Neural cell (in vitro differentiated cells): ENCODE measurements at regions not wholly inside any gene's neighbourhood (a gene's known extent, or its start where the extent isn't known, plus 50 kb on each side); places are given as distances from the start of the nearest gene placed in this dataset.
"Not testable (repeated sequence)": the region's sequence is repeated elsewhere in the genome, so short reads cannot be mapped to it uniquely, and the experiment has no call there.

Experiments used
- H2AFZ ChIP-seq: fragments of 200-600, 300-800 bp; sonication (generic), shearing (Covaris generic); 2 replicates; pipeline ENCODE4 v1.6.0; 2014; ENCODE audit warnings: low read depth, mild to moderate bottlenecking, antibody characterized with exemption, low read length, moderate library complexity
- H3F3A ChIP-seq: fragments of 200-600 bp; shearing (Covaris generic); 2 replicates; pipeline ENCODE4 v1.6.1; 2016; ENCODE audit warnings: mild to moderate bottlenecking, moderate library complexity, mixed read lengths, antibody characterized with exemption, low read length; ENCODE audit not compliant: insufficient read depth, poor library complexity, severe bottlenecking
- H3K27ac ChIP-seq: fragments of 200-600, 300-800 bp; sonication (generic), shearing (Covaris generic); 2 replicates; pipeline ENCODE4 v1.5.1; 2014; ENCODE audit warnings: mild to moderate bottlenecking, low read length, moderate library complexity
- H3K27me3 ChIP-seq: fragments of 300-800, 200-600 bp; sonication (generic), shearing (Covaris generic); 2 replicates; pipeline ENCODE4 v1.6.0; 2014; ENCODE audit warnings: mild to moderate bottlenecking, low read depth, low read length, moderate library complexity; ENCODE audit not compliant: insufficient read depth
- H3K36me3 ChIP-seq: fragments of 300-800, 200-600 bp; sonication (generic), shearing (Covaris generic); 2 replicates; pipeline ENCODE4 v1.5.1; 2014; ENCODE audit warnings: mild to moderate bottlenecking, antibody characterized with exemption, low read length, moderate library complexity; ENCODE audit not compliant: insufficient read depth
- H3K4me2 ChIP-seq: fragments of 300-800, 200-600 bp; sonication (generic), shearing (Covaris generic); 2 replicates; pipeline ENCODE4 v1.6.0; 2014; ENCODE audit warnings: mild to moderate bottlenecking, low read length
- H3K4me3 ChIP-seq: fragments of 300-800, 200-600 bp; sonication (generic), shearing (Covaris generic); 2 replicates; pipeline ENCODE4 v1.5.1; 2014; ENCODE audit warnings: mild to moderate bottlenecking, low read length, moderate library complexity
- H3K79me2 ChIP-seq: fragments of 200-600 bp; shearing (Covaris generic); replicated peaks from 2 replicates; pipeline ENCODE4 v1.6.0; 2014; ENCODE audit warnings: mild to moderate bottlenecking, low read length, moderate library complexity; ENCODE audit not compliant: insufficient read depth
- H3K9ac ChIP-seq: fragments of 300-800, 200-600 bp; sonication (generic), shearing (Covaris generic); 2 replicates; pipeline ENCODE4 v1.6.1; 2016; ENCODE audit warnings: mild to moderate bottlenecking, low read length, mixed read lengths
- H3K9me2 ChIP-seq: fragments of 200-600 bp; shearing (Covaris generic); 2 replicates; pipeline ENCODE4 v1.6.1; 2016; ENCODE audit warnings: mild to moderate bottlenecking, low read length, mixed read lengths; ENCODE audit not compliant: insufficient read depth
- H3K9me3 ChIP-seq: fragments of 200-600, 300-800 bp; sonication (generic), shearing (Covaris generic); 2 replicates; pipeline ENCODE4 v1.6.1; 2016; ENCODE audit warnings: mild to moderate bottlenecking, mixed run types, low read length, moderate library complexity, mixed read lengths
- H4K20me1 ChIP-seq: fragments of 200-600 bp; shearing (Covaris generic); 2 replicates; pipeline ENCODE4 v1.6.1; 2016; ENCODE audit warnings: mild to moderate bottlenecking, mixed run types; ENCODE audit not compliant: insufficient read depth
- EP300 ChIP-seq: fragments of 450-650 bp; conservative IDR thresholded peaks from 2 replicates; pipeline ENCODE4 v1.6.1; 2014; ENCODE audit warnings: antibody characterized with exemption, mild to moderate bottlenecking, moderate library complexity; ENCODE audit not compliant: poor library complexity, severe bottlenecking
- EZH2 ChIP-seq: fragments of 200-600, 300-800 bp; shearing (Covaris generic), sonication (generic); IDR thresholded peaks from 2 replicates; pipeline ENCODE4 v1.6.1; 2014; ENCODE audit warnings: antibody characterized with exemption, low read length, borderline replicate concordance, mild to moderate bottlenecking; ENCODE audit not compliant: insufficient read depth, poor library complexity, severe bottlenecking
- MXI1 ChIP-seq: fragments of 450-650 bp; conservative IDR thresholded peaks from 2 replicates; pipeline ENCODE4 v1.6.1; 2014; ENCODE audit warnings: antibody characterized with exemption, mild to moderate bottlenecking; ENCODE audit not compliant: poor library complexity, severe bottlenecking
- POLR2AphosphoS5 ChIP-seq: IDR thresholded peaks from 2 replicates; pipeline ENCODE4 v1.6.1; 2012
- RAD21 ChIP-seq: fragments of 450-650 bp; conservative IDR thresholded peaks from 2 replicates; pipeline ENCODE4 v1.6.1; 2014; ENCODE audit warnings: antibody characterized with exemption, mild to moderate bottlenecking, moderate library complexity
- SMC3 ChIP-seq: fragments of 450-650 bp; conservative IDR thresholded peaks from 2 replicates; pipeline ENCODE4 v1.6.1; 2014; ENCODE audit warnings: antibody characterized with exemption, mild to moderate bottlenecking, moderate library complexity; ENCODE audit not compliant: poor library complexity
- TAF1 ChIP-seq: IDR thresholded peaks from 2 replicates; pipeline ENCODE4 v1.6.1; 2012; ENCODE audit warnings: low read depth
- TF ChIP-seq, protein P1 (sequence below): fragments of 450-650 bp; IDR thresholded peaks from 2 replicates; pipeline ENCODE4 v1.5.1; 2014; ENCODE audit warnings: antibody characterized with exemption, mild to moderate bottlenecking, moderate library complexity; ENCODE audit not compliant: poor library complexity, severe bottlenecking
- TF ChIP-seq, protein P2 (sequence below): IDR thresholded peaks from 2 replicates; pipeline ENCODE4 v1.6.1; 2012; ENCODE audit warnings: borderline replicate concordance

DNA sequence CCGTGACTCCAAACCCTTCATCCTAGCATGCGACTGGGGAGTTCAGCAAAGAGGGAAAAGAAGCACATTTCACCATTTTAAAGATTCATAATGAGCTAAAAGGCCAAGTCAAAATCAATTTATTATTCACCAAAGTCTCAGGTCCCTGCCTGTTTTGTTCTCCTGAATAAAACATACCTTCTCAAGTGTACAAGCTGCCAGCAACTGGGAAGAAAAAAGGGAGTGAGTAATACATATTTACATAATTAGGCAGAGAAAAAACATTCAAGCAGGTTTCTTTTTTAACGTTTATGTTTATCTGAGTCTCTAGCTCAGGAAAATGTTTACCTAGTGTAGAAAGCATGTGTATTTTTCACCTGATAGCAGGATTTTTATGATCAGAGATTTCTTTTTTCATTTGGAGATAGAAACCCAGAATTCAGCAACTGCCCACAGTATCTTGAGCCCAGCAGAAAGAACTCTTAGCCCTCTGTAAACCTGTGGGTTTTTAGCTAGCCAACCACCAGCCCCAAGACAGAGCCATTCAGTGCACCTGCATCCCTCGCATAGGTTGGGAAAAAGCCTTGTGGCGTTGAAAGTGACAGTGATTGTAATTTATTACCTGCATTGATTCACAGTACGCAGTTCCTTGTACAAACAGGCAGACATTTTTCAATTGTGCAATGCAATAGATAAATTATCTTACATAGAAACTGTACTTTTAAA is 117.9 kb upstream of the GRIA1 start:
- Histone ChIP-seq H3K79me2 (no peaks in the 10 kb centered on the region), H3K9ac (peak overlapping the region; percentile 17), H4K20me1 (no peaks in the 10 kb centered on the region), H3K4me3 (no peak overlapping the region), H2AFZ (no peak overlapping the region), H3K9me2 (no peaks in the 10 kb centered on the region), H3K36me3 (no peaks in the 10 kb centered on the region), H3F3A (no peaks in the 10 kb centered on the region), H3K9me3 (no peaks in the 10 kb centered on the region), H3K27me3 (no peaks in the 10 kb centered on the region), H3K4me2 (no peak overlapping the region), H3K27ac (peak overlapping the region; percentile 12)
- TF ChIP-seq, protein P1, sequence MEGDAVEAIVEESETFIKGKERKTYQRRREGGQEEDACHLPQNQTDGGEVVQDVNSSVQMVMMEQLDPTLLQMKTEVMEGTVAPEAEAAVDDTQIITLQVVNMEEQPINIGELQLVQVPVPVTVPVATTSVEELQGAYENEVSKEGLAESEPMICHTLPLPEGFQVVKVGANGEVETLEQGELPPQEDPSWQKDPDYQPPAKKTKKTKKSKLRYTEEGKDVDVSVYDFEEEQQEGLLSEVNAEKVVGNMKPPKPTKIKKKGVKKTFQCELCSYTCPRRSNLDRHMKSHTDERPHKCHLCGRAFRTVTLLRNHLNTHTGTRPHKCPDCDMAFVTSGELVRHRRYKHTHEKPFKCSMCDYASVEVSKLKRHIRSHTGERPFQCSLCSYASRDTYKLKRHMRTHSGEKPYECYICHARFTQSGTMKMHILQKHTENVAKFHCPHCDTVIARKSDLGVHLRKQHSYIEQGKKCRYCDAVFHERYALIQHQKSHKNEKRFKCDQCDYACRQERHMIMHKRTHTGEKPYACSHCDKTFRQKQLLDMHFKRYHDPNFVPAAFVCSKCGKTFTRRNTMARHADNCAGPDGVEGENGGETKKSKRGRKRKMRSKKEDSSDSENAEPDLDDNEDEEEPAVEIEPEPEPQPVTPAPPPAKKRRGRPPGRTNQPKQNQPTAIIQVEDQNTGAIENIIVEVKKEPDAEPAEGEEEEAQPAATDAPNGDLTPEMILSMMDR: no peak
- TF ChIP-seq POLR2AphosphoS5 (no peak), MXI1 (no peak), EP300 (no peak), RAD21 (no peak), TAF1 (no peak), EZH2 (no peak), SMC3 (no peak)
- TF ChIP-seq, protein P2, sequence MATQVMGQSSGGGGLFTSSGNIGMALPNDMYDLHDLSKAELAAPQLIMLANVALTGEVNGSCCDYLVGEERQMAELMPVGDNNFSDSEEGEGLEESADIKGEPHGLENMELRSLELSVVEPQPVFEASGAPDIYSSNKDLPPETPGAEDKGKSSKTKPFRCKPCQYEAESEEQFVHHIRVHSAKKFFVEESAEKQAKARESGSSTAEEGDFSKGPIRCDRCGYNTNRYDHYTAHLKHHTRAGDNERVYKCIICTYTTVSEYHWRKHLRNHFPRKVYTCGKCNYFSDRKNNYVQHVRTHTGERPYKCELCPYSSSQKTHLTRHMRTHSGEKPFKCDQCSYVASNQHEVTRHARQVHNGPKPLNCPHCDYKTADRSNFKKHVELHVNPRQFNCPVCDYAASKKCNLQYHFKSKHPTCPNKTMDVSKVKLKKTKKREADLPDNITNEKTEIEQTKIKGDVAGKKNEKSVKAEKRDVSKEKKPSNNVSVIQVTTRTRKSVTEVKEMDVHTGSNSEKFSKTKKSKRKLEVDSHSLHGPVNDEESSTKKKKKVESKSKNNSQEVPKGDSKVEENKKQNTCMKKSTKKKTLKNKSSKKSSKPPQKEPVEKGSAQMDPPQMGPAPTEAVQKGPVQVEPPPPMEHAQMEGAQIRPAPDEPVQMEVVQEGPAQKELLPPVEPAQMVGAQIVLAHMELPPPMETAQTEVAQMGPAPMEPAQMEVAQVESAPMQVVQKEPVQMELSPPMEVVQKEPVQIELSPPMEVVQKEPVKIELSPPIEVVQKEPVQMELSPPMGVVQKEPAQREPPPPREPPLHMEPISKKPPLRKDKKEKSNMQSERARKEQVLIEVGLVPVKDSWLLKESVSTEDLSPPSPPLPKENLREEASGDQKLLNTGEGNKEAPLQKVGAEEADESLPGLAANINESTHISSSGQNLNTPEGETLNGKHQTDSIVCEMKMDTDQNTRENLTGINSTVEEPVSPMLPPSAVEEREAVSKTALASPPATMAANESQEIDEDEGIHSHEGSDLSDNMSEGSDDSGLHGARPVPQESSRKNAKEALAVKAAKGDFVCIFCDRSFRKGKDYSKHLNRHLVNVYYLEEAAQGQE: no peak

DNA sequence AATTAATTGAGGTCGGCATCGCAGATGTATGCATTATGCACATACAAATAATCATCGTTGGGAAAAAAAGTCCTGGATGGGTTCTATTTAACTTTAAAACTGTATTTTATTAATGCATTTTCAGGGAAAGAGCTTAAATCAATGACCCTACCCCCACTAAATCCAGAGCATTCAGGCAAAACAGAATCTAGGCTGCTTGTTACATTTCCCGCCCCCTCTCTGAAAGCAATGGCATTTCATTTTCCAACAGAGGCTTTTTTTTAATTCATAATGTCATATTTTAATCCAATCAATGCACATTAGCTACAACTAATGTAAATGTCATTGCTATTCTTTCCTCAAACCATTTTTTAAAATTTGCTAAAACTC is 117.4 kb upstream of the GRIA1 start:
- H3K36me3 ChIP-seq: no peaks in the 10 kb centered on the region
- no peaks in the 10 kb centered on the region for H3K79me2 ChIP-seq
- TF ChIP-seq SMC3 (no peak), EZH2 (no peak)
- TF ChIP-seq, protein P1: no peak
- H3K4me2 ChIP-seq: no peak overlapping the region
- H3K27me3 ChIP-seq: no peaks in the 10 kb centered on the region
- no peaks in the 10 kb centered on the region for H3F3A ChIP-seq
- H3K4me3 ChIP-seq: no peak overlapping the region
- H3K9me3 ChIP-seq: no peaks in the 10 kb centered on the region
- no peaks in the 10 kb centered on the region for H3K9me2 ChIP-seq
- peak overlapping the region; percentile 12 for H3K27ac ChIP-seq
- no peak overlapping the region for H2AFZ ChIP-seq
- peak overlapping the region; percentile 17 for H3K9ac ChIP-seq
- H4K20me1 ChIP-seq: no peaks in the 10 kb centered on the region

DNA sequence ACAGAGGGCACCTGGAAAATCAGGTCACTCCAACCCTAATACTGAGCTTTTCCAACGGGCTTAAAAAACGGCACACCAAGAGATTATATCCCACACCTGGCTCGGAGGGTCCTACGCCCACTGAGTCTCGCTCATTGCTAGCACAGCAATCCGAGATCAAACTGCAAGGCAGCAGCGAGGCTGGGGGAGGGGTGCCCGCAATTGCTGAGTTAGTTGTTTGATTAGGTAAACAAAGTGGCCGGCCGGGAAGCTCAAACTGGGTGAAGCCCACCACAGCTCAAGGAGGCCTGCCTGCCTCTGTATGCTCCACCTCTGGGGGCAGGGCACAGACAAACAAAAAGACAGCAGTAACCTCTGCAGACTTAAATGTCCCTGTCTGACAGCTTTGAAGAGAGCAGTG is 108.8 kb upstream of the GRIA1 start:
- not testable (repeated sequence) for H4K20me1 ChIP-seq, H3K36me3 ChIP-seq, H3K27ac ChIP-seq, H3F3A ChIP-seq, H3K4me3 ChIP-seq, H3K9me3 ChIP-seq, H3K9ac ChIP-seq, H3K9me2 ChIP-seq, H3K79me2 ChIP-seq, H2AFZ ChIP-seq, H3K27me3 ChIP-seq, H3K4me2 ChIP-seq
